ENCODE measurements at regions not wholly inside any gene's neighbourhood (a gene's known extent, or its start where the extent isn't known, plus 50 kb on each side); places are given as distances from the start of the nearest gene placed in this dataset.

GRCh38 chr10:108254089-108254488, 1089.6 kb upstream of the SORCS1 start:
- Histone ChIP-seq H3K9me3 (ENCODE audit: low read length) (0 out of 2 replicates have a peak, but pooled peaks cover 2% of the 10 kb centered on the region), H4K20me1 (ENCODE audit: insufficient read depth, low read length) (no peaks in the 10 kb centered on the region), H3K36me3 (ENCODE audit: insufficient read depth, low read length) (no peaks in the 10 kb centered on the region), H3K4me2 (ENCODE audit: low read length) (no peak overlapping the region), H2AFZ (ENCODE audit: low read length) (no peak overlapping the region), H3K27me3 (ENCODE audit: insufficient read depth, low read length) (no peaks in the 10 kb centered on the region), H3K27ac (ENCODE audit: low read depth, low read length, poor library complexity, severe bottlenecking) (no peak overlapping the region), H3F3A (ENCODE audit: insufficient read depth, low read length) (no peaks in the 10 kb centered on the region), H3K9me2 (ENCODE audit: low read depth, low read length) (no peaks in the 10 kb centered on the region), H3K4me1 (ENCODE audit: insufficient read depth, low read length, severe bottlenecking) (no peaks in the 10 kb centered on the region), H3K9ac (ENCODE audit: low read length) (no peak overlapping the region), H3K79me2 (ENCODE audit: insufficient read depth, low read length) (no peaks in the 10 kb centered on the region), H3K4me3 (ENCODE audit: low read depth, low read length, poor library complexity, severe bottlenecking) (no peak overlapping the region)
- TF ChIP-seq CTCF (IDR thresholded peaks at IDR 0.05; ENCODE audit: low read length) (no peak), EZH2 (IDR thresholded peaks at IDR 0.05; ENCODE audit: borderline replicate concordance, low read length) (no peak)

DNA sequence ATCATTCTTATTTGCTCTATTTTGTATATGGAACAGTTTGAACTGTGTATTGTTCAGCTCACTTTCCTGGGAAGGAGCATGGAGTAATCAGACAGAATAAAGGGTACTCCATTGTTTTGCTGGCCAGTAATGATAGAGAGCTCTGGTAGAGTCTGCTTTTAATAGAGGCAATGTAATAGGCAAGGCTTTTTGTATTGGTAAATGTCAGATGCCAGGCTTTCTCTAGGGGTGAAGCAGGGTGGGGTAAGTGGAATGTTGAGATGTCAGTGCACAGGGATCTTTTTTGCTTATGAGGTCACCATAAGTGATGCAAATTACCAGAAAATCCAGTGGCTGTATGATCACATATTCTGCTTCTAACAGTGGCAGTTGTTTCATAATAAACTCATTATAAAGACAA, 1088.3 kb upstream of the SORCS1 start:
- H3K4me1 ChIP-seq (ENCODE audit: insufficient read depth, low read length, severe bottlenecking): no peaks in the 10 kb centered on the region
- H3K27ac ChIP-seq (ENCODE audit: low read depth, low read length, poor library complexity, severe bottlenecking): no peak overlapping the region
- H3K4me2 ChIP-seq (ENCODE audit: low read length): no peak overlapping the region
- no peaks in the 10 kb centered on the region for H3F3A ChIP-seq (ENCODE audit: insufficient read depth, low read length)
- H3K9me2 ChIP-seq (ENCODE audit: low read depth, low read length): no peaks in the 10 kb centered on the region
- H3K4me3 ChIP-seq (ENCODE audit: low read depth, low read length, poor library complexity, severe bottlenecking): no peak overlapping the region
- no peaks in the 10 kb centered on the region for H3K36me3 ChIP-seq (ENCODE audit: insufficient read depth, low read length)
- no peaks in the 10 kb centered on the region for H4K20me1 ChIP-seq (ENCODE audit: insufficient read depth, low read length)
- H3K27me3 ChIP-seq (ENCODE audit: insufficient read depth, low read length): no peaks in the 10 kb centered on the region
- no peak overlapping the region for H2AFZ ChIP-seq (ENCODE audit: low read length)
- H3K9me3 ChIP-seq (ENCODE audit: low read length): 0 out of 2 replicates have a peak, but pooled peaks cover 2% of the 10 kb centered on the region
- no peak for TF ChIP-seq CTCF (IDR thresholded peaks at IDR 0.05; ENCODE audit: low read length)
- no peak for TF ChIP-seq EZH2 (IDR thresholded peaks at IDR 0.05; ENCODE audit: borderline replicate concordance, low read length)
- no peaks in the 10 kb centered on the region for H3K79me2 ChIP-seq (ENCODE audit: insufficient read depth, low read length)
- no peak overlapping the region for H3K9ac ChIP-seq (ENCODE audit: low read length)

DNA sequence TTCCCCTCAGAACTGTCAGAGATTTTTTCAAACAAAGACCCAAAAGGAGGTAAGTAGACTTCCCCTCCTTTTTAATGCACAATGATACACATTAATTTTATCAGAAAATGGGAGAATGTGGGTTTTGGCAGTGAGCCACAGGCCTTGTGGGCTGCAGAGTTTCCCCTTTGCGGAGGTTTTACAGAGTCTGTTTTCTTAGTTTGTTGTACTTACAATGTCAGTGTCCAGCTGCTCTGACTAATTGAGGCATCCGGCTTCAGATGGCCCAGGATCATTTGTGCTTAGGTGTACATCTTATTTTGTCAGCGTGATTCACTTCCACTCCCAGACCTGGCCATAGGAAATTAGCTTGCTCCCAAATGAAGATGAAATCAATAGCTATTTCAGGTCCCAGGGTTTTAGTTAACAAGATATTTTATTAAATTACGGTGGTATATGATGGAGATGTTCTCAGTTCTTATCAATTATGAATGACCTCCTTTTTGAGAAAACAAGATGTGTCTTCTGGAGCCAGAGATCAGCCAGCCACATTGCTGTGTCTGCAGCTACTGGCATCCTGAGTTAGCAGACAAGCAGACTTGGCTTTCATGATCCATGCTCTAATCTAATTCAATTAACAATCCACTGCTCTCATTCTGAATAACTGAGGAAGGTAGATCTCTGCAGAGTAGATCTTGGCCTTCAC, 1086.6 kb upstream of the SORCS1 start:
- no peaks in the 10 kb centered on the region for H3K27me3 ChIP-seq (ENCODE audit: insufficient read depth, low read length)
- no peak overlapping the region for H3K4me3 ChIP-seq (ENCODE audit: low read depth, low read length, poor library complexity, severe bottlenecking)
- no peak for TF ChIP-seq CTCF (IDR thresholded peaks at IDR 0.05; ENCODE audit: low read length)
- H3K4me2 ChIP-seq (ENCODE audit: low read length): no peak overlapping the region
- H4K20me1 ChIP-seq (ENCODE audit: insufficient read depth, low read length): no peaks in the 10 kb centered on the region
- no peak overlapping the region for H3K27ac ChIP-seq (ENCODE audit: low read depth, low read length, poor library complexity, severe bottlenecking)
- H3K9me3 ChIP-seq (ENCODE audit: low read length): 0 out of 2 replicates have a peak, but pooled peaks cover 2% of the 10 kb centered on the region
- no peaks in the 10 kb centered on the region for H3K9me2 ChIP-seq (ENCODE audit: low read depth, low read length)
- H3F3A ChIP-seq (ENCODE audit: insufficient read depth, low read length): no peaks in the 10 kb centered on the region
- no peaks in the 10 kb centered on the region for H3K79me2 ChIP-seq (ENCODE audit: insufficient read depth, low read length)
- no peaks in the 10 kb centered on the region for H3K36me3 ChIP-seq (ENCODE audit: insufficient read depth, low read length)
- no peak overlapping the region for H2AFZ ChIP-seq (ENCODE audit: low read length)
- no peak overlapping the region for H3K9ac ChIP-seq (ENCODE audit: low read length)
- H3K4me1 ChIP-seq (ENCODE audit: insufficient read depth, low read length, severe bottlenecking): no peaks in the 10 kb centered on the region

Measured in OCI-LY1 (cell line).